Gastrocnemius medialis (tissue), 4 donors: ENCODE measurements at regions not wholly inside any gene's neighbourhood (a gene's known extent, or its start where the extent isn't known, plus 50 kb on each side); places are given as distances from the start of the nearest gene placed in this dataset.

Experiments used
- ATAC-seq, 2 donors: fragments of 150-250 bp; one replicate each; pipeline ENCODE4 v1.9.1; 2016
- DNase-seq, 2 donors: peaks; one replicate each; pipeline ENCODE4 v3.0.0-alpha.2; 2019
- H3K27ac ChIP-seq, 4 donors: fragments of 200-600 bp; sonication (generic); 1 replicate in 1 of 4; 2 replicates in 3 of 4; pipeline ENCODE4 v1.5.1; 2016 to 2018; ENCODE audit warnings: mild to moderate bottlenecking in 2 of 4, moderate library complexity in 1 of 4
- H3K27me3 ChIP-seq, 3 donors: fragments of 200-600 bp; sonication (generic) in 2 of 3; 1 replicate in 1 of 3; 2 replicates in 2 of 3; pipeline versions ENCODE4 v1.5.1 to v1.6.0; 2016 to 2019; ENCODE audit warnings: mild to moderate bottlenecking in 1 of 3, moderate library complexity in 1 of 3
- H3K36me3 ChIP-seq, 2 donors: fragments of 200-600 bp; sonication (generic) in 1 of 2; one replicate each; pipeline ENCODE4 v1.5.1; 2017 to 2018
- H3K4me1 ChIP-seq, 2 donors: fragments of 200-600 bp; sonication (generic) in 1 of 2; one replicate each; pipeline ENCODE4 v1.5.1; 2016 to 2017; ENCODE audit warnings: mild to moderate bottlenecking in 2 of 2
- H3K4me3 ChIP-seq, 4 donors: fragments of 200-600 bp; sonication (generic) in 3 of 4; 1 replicate in 1 of 4; 2 replicates in 3 of 4; pipeline ENCODE4 v1.5.1; 2016 to 2019; ENCODE audit warnings: mild to moderate bottlenecking in 2 of 4
- H3K9me3 ChIP-seq, 3 donors: fragments of 200-600 bp; sonication (generic) in 2 of 3; 1 replicate in 1 of 3; 2 replicates in 2 of 3; pipeline ENCODE4 v1.5.1; 2016 to 2019
- in situ Hi-C, 4 donors: fragments of 200-750 bp; cut with MboI; loops; one replicate each; pipeline versions ENCODE4 v1.15.0 to v1.8.0; 2017; ENCODE audit warnings: low sequenced_read_pairs in 4 of 4
- intact Hi-C: fragments of 100-400 bp; cut with DNase I; formaldehyde crosslinking; loops from one replicate; pipeline ENCODE4 v1.15.1; 2023; ENCODE audit warnings: low total_unique reads
- TF ChIP-seq, protein P1 (sequence below), 5 experiments: fragments of 450-650 bp in 3 of 5; fragments of 200-600 bp in 2 of 5; sonication (generic) in 2 of 5; IDR thresholded peaks in 4 of 5; conservative IDR thresholded peaks in 1 of 5; 1 replicate in 4 of 5; 2 replicates in 1 of 5; pipeline ENCODE4 v1.5.1; 2016 to 2019; ENCODE audit warnings: antibody characterized with exemption in 5 of 5, mild to moderate bottlenecking in 3 of 5, moderate library complexity in 3 of 5

DNA sequence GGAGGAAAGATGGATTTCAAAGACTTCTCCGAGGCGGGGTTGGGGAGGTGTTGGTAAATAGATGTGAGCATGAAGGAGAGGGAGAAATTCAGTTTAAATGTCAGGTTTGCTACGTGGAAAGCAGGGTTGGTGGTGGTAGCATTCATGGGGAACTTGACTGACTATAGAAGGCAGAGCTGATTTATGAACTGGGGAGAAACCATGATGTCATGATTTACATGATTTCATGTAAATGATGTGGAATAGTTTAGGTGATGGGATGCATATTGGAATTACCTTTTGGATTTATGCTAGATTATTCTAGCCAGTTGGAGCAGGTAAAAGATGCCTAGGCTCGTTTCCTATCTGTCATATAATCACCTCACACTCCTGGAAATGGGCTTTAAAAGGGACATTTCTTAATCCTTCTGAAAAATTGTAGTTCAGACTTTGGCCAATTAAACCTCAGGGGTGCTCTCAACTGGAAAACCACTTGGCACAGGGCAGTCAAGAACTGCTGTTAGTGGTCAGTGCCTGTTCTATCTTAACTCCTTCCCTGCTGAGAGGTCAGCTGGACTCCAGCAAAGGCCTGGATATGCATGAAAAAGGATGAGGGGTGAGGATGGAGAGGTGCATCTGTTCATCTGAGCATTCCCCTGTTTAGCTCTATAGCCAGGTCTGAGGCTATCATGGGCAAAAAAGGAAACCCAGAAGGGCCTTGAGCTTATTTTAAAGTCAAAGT is 50.1 kb upstream of the BASP1 start:
- Histone ChIP-seq H3K9me3 (no peaks in the 10 kb centered on the region), H3K27ac (no peak overlapping the region), H3K4me1 (no peaks in the 10 kb centered on the region), H3K36me3 (no peaks in the 10 kb centered on the region), H3K4me3 (no peak overlapping the region), H3K27me3 (no peaks in the 10 kb centered on the region)
- in situ Hi-C loops: no loop called here
- TF ChIP-seq, protein P1, sequence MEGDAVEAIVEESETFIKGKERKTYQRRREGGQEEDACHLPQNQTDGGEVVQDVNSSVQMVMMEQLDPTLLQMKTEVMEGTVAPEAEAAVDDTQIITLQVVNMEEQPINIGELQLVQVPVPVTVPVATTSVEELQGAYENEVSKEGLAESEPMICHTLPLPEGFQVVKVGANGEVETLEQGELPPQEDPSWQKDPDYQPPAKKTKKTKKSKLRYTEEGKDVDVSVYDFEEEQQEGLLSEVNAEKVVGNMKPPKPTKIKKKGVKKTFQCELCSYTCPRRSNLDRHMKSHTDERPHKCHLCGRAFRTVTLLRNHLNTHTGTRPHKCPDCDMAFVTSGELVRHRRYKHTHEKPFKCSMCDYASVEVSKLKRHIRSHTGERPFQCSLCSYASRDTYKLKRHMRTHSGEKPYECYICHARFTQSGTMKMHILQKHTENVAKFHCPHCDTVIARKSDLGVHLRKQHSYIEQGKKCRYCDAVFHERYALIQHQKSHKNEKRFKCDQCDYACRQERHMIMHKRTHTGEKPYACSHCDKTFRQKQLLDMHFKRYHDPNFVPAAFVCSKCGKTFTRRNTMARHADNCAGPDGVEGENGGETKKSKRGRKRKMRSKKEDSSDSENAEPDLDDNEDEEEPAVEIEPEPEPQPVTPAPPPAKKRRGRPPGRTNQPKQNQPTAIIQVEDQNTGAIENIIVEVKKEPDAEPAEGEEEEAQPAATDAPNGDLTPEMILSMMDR (IDR thresholded peaks at IDR 0.05 in 4 of 5, conservative IDR thresholded peaks at IDR 0.05 in 1 of 5): no peak
- intact Hi-C loops: no loop called here
- DNase-seq: no peak
- no peak for ATAC-seq
